Calu3 (cell line): ENCODE measurements at regions not wholly inside any gene's neighbourhood (a gene's known extent, or its start where the extent isn't known, plus 50 kb on each side); places are given as distances from the start of the nearest gene placed in this dataset.

Source experiments
- BruUV-seq: library from RNA; stranded (reverse); fragments of 400-500 nt; replicated peaks from 2 replicates; lab custom pipeline; 2021; lab: Mats Ljungman, UMichigan
- CTCF ChIA-PET: fragments of 300-600 bp; sonication (Branson Sonifier 250); formaldehyde crosslinking; loops from one replicate; lab custom pipeline; 2022; ENCODE audit warnings: antibody characterized with exemption; lab: Charles Lee
- DNase-seq: peaks from one replicate; pipeline ENCODE4 v3.0.0; 2022
- H3K27ac Mint-ChIP-seq: one replicate; pipeline ENCODE4 v1.8.0; 2022; ENCODE audit warnings: mixed read lengths; ENCODE audit not compliant: unreplicated experiment
- H3K27me3 Mint-ChIP-seq: one replicate; pipeline ENCODE4 v1.8.0; 2022; ENCODE audit warnings: mixed read lengths; ENCODE audit not compliant: unreplicated experiment
- H3K36me3 Mint-ChIP-seq: one replicate; pipeline ENCODE4 v1.8.0; 2022; ENCODE audit warnings: mild to moderate bottlenecking, moderate library complexity, mixed read lengths; ENCODE audit not compliant: insufficient read depth, unreplicated experiment
- H3K4me1 Mint-ChIP-seq: one replicate; pipeline ENCODE4 v1.8.0; 2022; ENCODE audit warnings: mild to moderate bottlenecking, low read depth, mixed read lengths; ENCODE audit not compliant: unreplicated experiment
- H3K4me3 Mint-ChIP-seq: one replicate; pipeline ENCODE4 v1.8.0; 2022; ENCODE audit warnings: mild to moderate bottlenecking, low read depth, moderate library complexity, mixed read lengths; ENCODE audit not compliant: unreplicated experiment
- H3K9me3 Mint-ChIP-seq: one replicate; pipeline ENCODE4 v1.8.0; 2022; ENCODE audit warnings: low read depth, mixed read lengths; ENCODE audit not compliant: unreplicated experiment
- intact Hi-C: fragments of 100-400 bp; cut with micrococcal nuclease; formaldehyde crosslinking; loops from one replicate; pipeline ENCODE4 v1.10.0; 2022; ENCODE audit not compliant: unreplicated experiment
- TF ChIP-seq, protein P1 (sequence below): fragments of 200-600 bp; IDR thresholded peaks from one replicate; pipeline ENCODE4 v1.8.0; 2022; ENCODE audit warnings: antibody characterized with exemption; ENCODE audit not compliant: unreplicated experiment

DNA sequence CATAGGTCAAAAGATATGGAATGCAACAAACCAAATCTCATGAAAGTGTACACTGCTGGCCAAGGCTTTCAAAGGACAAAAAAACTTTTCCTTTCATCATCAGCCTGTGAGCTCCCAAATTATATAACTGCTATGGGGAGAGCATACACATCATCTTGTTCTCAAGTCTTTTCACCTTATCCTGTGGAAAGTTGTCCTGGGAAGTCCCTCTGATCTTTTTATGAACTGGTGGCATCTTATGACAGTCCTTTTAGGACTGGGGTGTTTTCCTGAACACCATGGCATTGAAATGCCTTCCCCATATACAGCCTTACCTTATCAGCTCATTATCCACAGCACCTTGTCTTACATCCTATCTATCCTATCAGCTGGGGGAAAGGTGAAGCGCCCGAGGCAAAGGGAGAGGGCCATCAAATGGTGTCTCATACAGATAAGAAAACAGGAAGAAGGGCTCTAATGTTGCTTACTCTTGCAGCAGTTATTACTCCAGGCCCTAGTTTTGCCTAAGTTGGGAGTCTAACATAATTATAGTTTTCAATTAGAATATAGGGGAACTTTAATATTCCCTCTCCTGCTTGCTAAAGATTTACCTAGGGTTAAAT is 61.5 kb upstream of the GOLIM4 start:
- TF ChIP-seq, protein P1, sequence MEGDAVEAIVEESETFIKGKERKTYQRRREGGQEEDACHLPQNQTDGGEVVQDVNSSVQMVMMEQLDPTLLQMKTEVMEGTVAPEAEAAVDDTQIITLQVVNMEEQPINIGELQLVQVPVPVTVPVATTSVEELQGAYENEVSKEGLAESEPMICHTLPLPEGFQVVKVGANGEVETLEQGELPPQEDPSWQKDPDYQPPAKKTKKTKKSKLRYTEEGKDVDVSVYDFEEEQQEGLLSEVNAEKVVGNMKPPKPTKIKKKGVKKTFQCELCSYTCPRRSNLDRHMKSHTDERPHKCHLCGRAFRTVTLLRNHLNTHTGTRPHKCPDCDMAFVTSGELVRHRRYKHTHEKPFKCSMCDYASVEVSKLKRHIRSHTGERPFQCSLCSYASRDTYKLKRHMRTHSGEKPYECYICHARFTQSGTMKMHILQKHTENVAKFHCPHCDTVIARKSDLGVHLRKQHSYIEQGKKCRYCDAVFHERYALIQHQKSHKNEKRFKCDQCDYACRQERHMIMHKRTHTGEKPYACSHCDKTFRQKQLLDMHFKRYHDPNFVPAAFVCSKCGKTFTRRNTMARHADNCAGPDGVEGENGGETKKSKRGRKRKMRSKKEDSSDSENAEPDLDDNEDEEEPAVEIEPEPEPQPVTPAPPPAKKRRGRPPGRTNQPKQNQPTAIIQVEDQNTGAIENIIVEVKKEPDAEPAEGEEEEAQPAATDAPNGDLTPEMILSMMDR, result no peak
- no TSS peak for BruUV-seq
- H3K27ac Mint-ChIP-seq, result no peak overlapping the region
- no peak for DNase-seq
- peaks cover 17% of the 10 kb centered on the region for H3K27me3 Mint-ChIP-seq
- CTCF ChIA-PET, result interaction anchor here (0.6 kb wide), 2 partner anchors 109 to 253 kb away, joined by 3 to 4 read pairs; no protein-coding TSS in a partner anchor
- H3K4me1 Mint-ChIP-seq, result no peaks in the 10 kb centered on the region
- H3K9me3 Mint-ChIP-seq, result peaks cover 1% of the 10 kb centered on the region
- H3K4me3 Mint-ChIP-seq, result no peak overlapping the region
- H3K36me3 Mint-ChIP-seq, result no peaks in the 10 kb centered on the region
- intact Hi-C loops, result no loop called here

DNA sequence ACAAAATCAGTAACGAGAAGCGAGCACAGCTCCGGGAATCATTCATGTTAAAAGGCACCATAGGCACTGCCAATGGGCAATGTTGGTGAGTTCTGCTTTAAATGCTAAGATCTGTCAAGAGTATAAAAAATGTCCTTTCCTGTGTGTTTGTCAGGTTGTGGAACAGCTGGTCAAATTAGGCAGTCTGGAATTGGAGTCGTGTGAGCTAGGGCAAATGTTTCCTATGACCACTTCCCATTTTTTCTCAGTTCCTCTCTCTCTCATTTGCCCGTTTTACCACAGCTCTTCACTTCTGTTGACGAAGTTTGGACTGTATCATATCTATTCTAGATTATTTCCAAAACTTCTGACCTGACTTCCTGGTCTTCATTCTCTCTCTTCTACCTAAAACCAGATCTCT is 60.8 kb upstream of the GOLIM4 start:
- DNase-seq, result no peak
- H3K27ac Mint-ChIP-seq, result no peak overlapping the region
- no TSS peak for BruUV-seq
- peaks cover 8% of the 10 kb centered on the region for H3K9me3 Mint-ChIP-seq
- CTCF ChIA-PET, result no interaction called here
- H3K27me3 Mint-ChIP-seq, result peaks cover 17% of the 10 kb centered on the region
- H3K4me3 Mint-ChIP-seq, result no peak overlapping the region
- TF ChIP-seq, protein P1, result no peak
- intact Hi-C loops, result no loop called here
- no peaks in the 10 kb centered on the region for H3K36me3 Mint-ChIP-seq
- no peaks in the 10 kb centered on the region for H3K4me1 Mint-ChIP-seq

DNA sequence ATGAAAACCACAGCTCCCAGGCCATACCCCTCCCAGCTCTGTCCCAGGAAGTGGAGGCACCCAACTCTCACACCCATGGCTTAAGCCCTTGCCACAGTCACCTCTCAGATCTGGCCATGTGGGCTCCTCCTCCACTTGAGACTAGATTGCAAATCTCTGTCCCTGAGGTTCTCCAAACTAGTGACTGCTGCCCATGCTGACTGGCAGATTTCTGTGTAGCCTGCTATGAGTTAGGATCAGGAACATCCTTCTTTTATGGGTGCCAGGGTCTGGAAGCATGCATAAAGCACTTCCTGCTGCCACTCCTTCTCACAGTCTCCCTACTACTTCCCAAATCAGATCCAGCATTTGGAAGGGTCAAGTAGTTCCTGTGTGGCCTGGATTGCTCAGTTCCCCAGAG is 59.6 kb upstream of the GOLIM4 start:
- H3K4me1 Mint-ChIP-seq, result no peaks in the 10 kb centered on the region

DNA sequence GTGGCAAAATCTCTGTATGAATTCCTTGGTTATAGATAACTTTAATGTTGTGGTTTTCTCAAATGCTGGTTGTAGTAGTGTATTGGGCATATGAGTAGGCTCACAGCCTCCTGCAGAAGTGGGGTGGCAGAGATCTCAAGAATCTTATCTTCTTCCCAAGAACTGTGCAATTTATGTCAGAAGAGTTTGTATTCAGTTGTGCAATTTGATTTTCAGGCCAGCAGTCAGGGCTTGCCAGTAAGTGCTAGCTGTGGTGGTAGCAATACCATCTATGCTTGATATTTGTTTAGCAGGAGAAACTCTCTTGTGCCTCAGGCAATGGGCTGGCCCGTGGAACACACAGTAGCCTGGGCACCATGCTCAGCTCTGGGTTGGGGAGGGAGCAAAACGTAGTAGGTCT is 58.4 kb upstream of the GOLIM4 start:
- Mint-ChIP-seq H3K4me1 (no peaks in the 10 kb centered on the region), H3K9me3 (peaks cover 8% of the 10 kb centered on the region), H3K27me3 (peaks cover 12% of the 10 kb centered on the region), H3K36me3 (no peaks in the 10 kb centered on the region), H3K27ac (no peak overlapping the region), H3K4me3 (no peak overlapping the region)
- CTCF ChIA-PET, result interaction anchor here (1.2 kb wide), 1 partner anchor 102 kb away, joined by 3 read pairs; no protein-coding TSS in a partner anchor
- intact Hi-C loops, result no loop called here
- no TSS peak for BruUV-seq
- DNase-seq, result no peak
- TF ChIP-seq, protein P1, result no peak

More for the DNA sequence above, 59.6 kb upstream of the GOLIM4 start:
- no TSS peak for BruUV-seq
- TF ChIP-seq, protein P1, result no peak
- H3K4me3 Mint-ChIP-seq, result no peak overlapping the region
- peaks cover 8% of the 10 kb centered on the region for H3K9me3 Mint-ChIP-seq
- no peak overlapping the region for H3K27ac Mint-ChIP-seq
- CTCF ChIA-PET, result interaction anchor here (1.2 kb wide), 1 partner anchor 103 kb away, joined by 3 read pairs; no protein-coding TSS in a partner anchor
- H3K36me3 Mint-ChIP-seq, result no peaks in the 10 kb centered on the region
- peaks cover 17% of the 10 kb centered on the region for H3K27me3 Mint-ChIP-seq
- intact Hi-C loops, result no loop called here
- DNase-seq, result no peak
